Mesothelial cell of epicardium (in vitro differentiated cells): ENCODE measurements at regions not wholly inside any gene's neighbourhood (a gene's known extent, or its start where the extent isn't known, plus 50 kb on each side); places are given as distances from the start of the nearest gene placed in this dataset.
"Not testable (repeated sequence)": the region's sequence is repeated elsewhere in the genome, so short reads cannot be mapped to it uniquely, and the experiment has no call there.

Source experiments
- DNase-seq, 2 experiments: peaks; one replicate each; pipeline ENCODE4 v3.0.0; 2021; ENCODE audit warnings: low spot score in 2 of 2; ENCODE audit not compliant: unreplicated experiment in 2 of 2
- H3K27ac Mint-ChIP-seq: 2 replicates; pipeline ENCODE4 v1.8.0; 2021; ENCODE audit warnings: mixed read lengths
- H3K27me3 Mint-ChIP-seq: 2 replicates; pipeline ENCODE4 v1.8.0; 2021; ENCODE audit warnings: low read depth, mixed read lengths
- H3K36me3 Mint-ChIP-seq: 2 replicates; pipeline ENCODE4 v1.8.0; 2021; ENCODE audit warnings: mixed read lengths
- H3K4me1 Mint-ChIP-seq: 2 replicates; pipeline ENCODE4 v1.8.0; 2021; ENCODE audit warnings: mixed read lengths
- H3K4me3 Mint-ChIP-seq: 2 replicates; pipeline ENCODE4 v1.8.0; 2021; ENCODE audit warnings: mild to moderate bottlenecking, moderate library complexity, mixed read lengths
- H3K9me3 Mint-ChIP-seq: 2 replicates; pipeline ENCODE4 v1.8.0; 2021; ENCODE audit warnings: mixed read lengths
- CTCF ChIP-seq: fragments of 200-600 bp; sonication (generic); IDR thresholded peaks from one replicate; pipeline ENCODE4 v1.5.0; 2021; ENCODE audit warnings: antibody characterized with exemption; ENCODE audit not compliant: unreplicated experiment

GRCh38 chrX:131862321-131862720 is 160.8 kb upstream of the STK26 start:
- TF ChIP-seq CTCF: no peak
- Mint-ChIP-seq H3K4me3 (no peak overlapping the region), H3K9me3 (peaks cover 16% of the 10 kb centered on the region), H3K27me3 (no peaks in the 10 kb centered on the region), H3K4me1 (no peaks in the 10 kb centered on the region), H3K36me3 (no peaks in the 10 kb centered on the region), H3K27ac (no peak overlapping the region)
- no peak for DNase-seq

GRCh38 chrX:131869182-131869581 is 153.9 kb upstream of the STK26 start:
- Mint-ChIP-seq H3K36me3 (no peaks in the 10 kb centered on the region), H3K9me3 (peaks cover 15% of the 10 kb centered on the region), H3K27me3 (no peaks in the 10 kb centered on the region), H3K4me3 (no peak overlapping the region), H3K4me1 (no peaks in the 10 kb centered on the region), H3K27ac (no peak overlapping the region)
- DNase-seq: no peak
- TF ChIP-seq CTCF: no peak

- H3K36me3 Mint-ChIP-seq: no peaks in the 10 kb centered on the region
- no peaks in the 10 kb centered on the region for H3K4me1 Mint-ChIP-seq
- H3K27ac Mint-ChIP-seq: no peak overlapping the region
- TF ChIP-seq CTCF: no peak
- peaks cover 10% of the 10 kb centered on the region for H3K9me3 Mint-ChIP-seq
- no peaks in the 10 kb centered on the region for H3K27me3 Mint-ChIP-seq
- no peak overlapping the region for H3K4me3 Mint-ChIP-seq
- no peak for DNase-seq
Measured at GRCh38 chrX:131874300-131874699, 148.8 kb upstream of the STK26 start.

GRCh38 chrX:131875827-131876226 is 147.3 kb upstream of the STK26 start:
- not testable (repeated sequence) for H3K4me3 Mint-ChIP-seq, H3K27ac Mint-ChIP-seq, H3K4me1 Mint-ChIP-seq, DNase-seq, H3K36me3 Mint-ChIP-seq, H3K27me3 Mint-ChIP-seq, H3K9me3 Mint-ChIP-seq

GRCh38 chrX:131881194-131881593 is 141.9 kb upstream of the STK26 start:
- Mint-ChIP-seq H3K9me3 (peaks cover 15% of the 10 kb centered on the region), H3K27me3 (no peaks in the 10 kb centered on the region), H3K4me1 (no peaks in the 10 kb centered on the region), H3K36me3 (peaks cover 3% of the 10 kb centered on the region), H3K27ac (no peak overlapping the region), H3K4me3 (no peak overlapping the region)
- TF ChIP-seq CTCF: no peak
- DNase-seq: no peak

- H3K27ac Mint-ChIP-seq, H3K4me1 Mint-ChIP-seq, H3K27me3 Mint-ChIP-seq, H3K4me3 Mint-ChIP-seq, H3K36me3 Mint-ChIP-seq, DNase-seq: not testable (repeated sequence)
- peaks cover 23% of the 10 kb centered on the region for H3K9me3 Mint-ChIP-seq
Measured at GRCh38 chrX:131885042-131885441, 138.1 kb upstream of the STK26 start.

GRCh38 chrX:131893857-131894256 is 129.2 kb upstream of the STK26 start:
- not testable (repeated sequence) for H3K4me3 Mint-ChIP-seq, H3K9me3 Mint-ChIP-seq, DNase-seq, H3K27me3 Mint-ChIP-seq, H3K4me1 Mint-ChIP-seq, H3K27ac Mint-ChIP-seq, H3K36me3 Mint-ChIP-seq
